HG02763 (cell line): ENCODE measurements at regions not wholly inside any gene's neighbourhood (a gene's known extent, or its start where the extent isn't known, plus 50 kb on each side); places are given as distances from the start of the nearest gene placed in this dataset.
A peak's percentile ranks its signal among the peaks of the same experiment; 100 is the strongest.

ENCODE experiments used
- ATAC-seq: cut with Tn5 transposase; IDR thresholded peaks from one replicate; pipeline ENCODE4 v1.9.1; 2021; ENCODE audit warnings: mild to moderate bottlenecking, moderate library complexity; ENCODE audit not compliant: unreplicated experiment

DNA sequence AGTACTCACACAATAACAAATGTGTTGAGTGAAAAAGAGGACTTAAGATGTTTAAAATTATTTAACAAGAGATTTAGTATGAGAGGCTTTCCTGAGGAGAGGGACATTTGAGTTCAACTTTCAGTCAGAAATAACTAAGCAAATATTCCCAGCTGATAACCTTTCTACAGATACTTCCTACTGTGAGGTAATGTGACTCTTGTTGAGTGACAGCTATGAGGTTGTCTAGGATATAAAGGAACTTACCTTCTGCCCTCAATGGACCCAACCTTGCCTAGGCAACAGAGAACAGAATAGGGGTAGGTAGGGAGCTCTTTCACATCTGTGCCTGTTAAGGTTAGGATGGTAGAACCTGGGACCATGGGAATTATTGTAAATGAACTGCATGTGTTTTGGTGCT, 54.7 kb downstream of the GLUD2 start:
- ATAC-seq = no peak

GRCh38 chrX:121103381-121103780, 56.0 kb downstream of the GLUD2 start:
- ATAC-seq = no peak

- no peak for ATAC-seq
These were observed 59.2 kb downstream of the GLUD2 start for GRCh38 chrX:121106484-121107235.

DNA sequence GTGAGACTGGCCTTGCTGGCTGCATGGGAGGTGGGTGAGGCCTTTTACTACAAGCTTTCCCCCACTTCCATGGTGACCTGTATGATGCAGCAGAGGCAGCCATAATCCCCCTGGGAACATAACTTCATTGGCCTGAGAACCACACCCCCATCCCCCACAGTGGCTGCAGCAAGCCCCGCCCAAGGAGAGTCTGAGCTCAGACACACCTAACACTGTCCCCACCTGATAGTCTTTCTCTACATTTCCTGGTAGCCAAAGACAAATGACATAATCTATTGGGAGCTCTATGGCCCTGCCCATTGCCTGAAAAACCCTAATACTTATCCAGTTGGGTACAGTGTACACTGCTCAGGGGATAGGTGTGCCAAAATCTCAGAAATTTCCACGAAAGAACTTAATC, 62.6 kb downstream of the GLUD2 start:
- ATAC-seq = no peak

DNA sequence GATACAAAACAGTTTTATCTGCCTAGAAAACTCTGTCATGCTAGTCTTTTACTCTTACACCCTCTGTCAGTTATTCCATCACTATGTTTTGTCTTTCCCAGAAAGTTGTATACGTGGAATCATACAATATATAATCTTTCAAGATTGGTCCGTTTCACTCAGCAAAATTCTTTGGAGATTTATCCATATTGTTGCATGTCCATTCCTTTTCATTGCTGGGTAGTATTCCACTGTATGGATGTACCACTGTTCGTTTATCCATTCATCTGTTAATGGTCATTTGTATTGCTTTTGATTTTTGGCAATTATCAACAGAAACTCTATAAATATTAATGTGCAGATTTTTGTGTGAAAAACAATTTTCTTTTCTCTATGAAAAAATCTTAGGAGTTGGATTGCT, 63.1 kb downstream of the GLUD2 start:
- no peak for ATAC-seq

DNA sequence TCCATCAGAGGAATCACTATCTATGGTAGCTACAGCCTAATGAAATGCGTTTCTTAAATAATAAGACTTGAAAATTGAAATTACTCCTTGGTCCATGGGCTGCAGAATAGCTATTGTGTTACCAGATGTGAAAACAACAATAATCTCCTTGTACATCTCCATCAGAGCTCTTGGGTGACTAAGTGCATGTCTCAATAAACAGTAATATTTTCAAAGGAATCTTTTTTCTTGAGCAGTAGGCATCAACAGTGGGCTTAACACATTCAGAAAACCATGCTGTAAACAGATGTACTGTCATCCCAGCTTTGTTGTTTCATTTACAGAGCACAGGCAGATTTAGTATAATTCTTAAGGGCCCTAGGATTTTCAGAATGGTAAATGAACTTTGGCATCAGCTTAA, 67.3 kb downstream of the GLUD2 start:
- ATAC-seq = no peak

DNA sequence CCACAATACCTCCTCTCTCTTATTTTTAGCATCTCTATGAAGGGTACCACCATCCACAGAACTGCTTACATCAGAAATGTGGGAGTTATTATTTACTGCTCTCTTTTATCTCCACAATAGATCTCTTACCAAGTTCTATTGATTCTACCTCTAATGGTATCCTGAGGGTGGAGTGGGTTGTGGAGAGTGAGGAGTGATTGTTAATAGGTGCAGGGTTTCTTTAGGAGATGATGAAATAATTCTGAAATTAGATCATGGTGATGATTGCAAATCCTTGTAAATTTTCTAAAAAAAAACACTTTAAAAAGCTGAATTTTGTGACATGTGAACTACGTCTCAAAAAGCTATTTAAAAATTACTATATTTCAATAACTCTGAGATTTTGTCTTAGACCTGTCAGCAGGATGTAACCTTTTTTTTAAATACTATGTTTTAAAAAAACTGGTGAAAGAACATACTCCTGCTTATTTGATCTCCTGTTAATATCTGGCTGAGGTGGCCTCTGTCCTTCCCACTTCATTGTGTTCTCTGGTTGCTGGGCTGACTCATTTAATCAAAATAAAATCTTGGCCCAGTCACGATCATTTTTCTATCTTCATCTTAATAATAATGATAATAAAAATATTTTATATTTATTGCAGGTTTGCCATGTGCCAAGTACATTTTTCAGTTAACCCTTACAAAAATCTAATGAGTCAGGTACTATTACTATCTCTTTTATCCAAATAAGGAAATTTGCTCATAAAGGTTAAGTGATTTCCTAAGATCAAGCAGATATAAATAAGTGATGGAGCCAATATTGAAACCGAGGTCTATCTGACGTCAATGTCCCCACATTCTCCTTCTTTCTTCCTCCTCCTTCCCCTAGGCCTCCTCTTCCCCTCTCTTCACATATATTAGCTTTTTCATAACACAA, 73.5 kb downstream of the GLUD2 start:
- ATAC-seq = no peak

DNA sequence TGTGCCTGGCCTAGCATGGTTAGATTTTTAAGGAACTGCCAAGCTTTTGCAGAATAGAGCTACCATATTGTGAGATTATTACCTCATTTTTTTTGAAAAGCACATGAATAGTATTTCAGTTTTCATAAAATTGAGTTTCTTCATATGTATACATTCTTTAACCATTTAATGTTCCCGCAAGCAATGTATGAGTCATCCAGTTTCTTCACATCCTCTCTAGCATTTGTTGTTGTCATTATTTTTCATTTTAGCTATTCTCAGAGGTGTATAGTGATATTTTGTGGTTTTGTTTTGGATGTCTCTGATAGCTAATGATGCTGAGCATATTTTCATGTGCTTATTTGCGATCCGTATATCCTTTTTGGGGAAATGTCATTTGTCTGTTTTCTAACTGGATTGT, 74.9 kb downstream of the GLUD2 start:
- ATAC-seq = no peak

DNA sequence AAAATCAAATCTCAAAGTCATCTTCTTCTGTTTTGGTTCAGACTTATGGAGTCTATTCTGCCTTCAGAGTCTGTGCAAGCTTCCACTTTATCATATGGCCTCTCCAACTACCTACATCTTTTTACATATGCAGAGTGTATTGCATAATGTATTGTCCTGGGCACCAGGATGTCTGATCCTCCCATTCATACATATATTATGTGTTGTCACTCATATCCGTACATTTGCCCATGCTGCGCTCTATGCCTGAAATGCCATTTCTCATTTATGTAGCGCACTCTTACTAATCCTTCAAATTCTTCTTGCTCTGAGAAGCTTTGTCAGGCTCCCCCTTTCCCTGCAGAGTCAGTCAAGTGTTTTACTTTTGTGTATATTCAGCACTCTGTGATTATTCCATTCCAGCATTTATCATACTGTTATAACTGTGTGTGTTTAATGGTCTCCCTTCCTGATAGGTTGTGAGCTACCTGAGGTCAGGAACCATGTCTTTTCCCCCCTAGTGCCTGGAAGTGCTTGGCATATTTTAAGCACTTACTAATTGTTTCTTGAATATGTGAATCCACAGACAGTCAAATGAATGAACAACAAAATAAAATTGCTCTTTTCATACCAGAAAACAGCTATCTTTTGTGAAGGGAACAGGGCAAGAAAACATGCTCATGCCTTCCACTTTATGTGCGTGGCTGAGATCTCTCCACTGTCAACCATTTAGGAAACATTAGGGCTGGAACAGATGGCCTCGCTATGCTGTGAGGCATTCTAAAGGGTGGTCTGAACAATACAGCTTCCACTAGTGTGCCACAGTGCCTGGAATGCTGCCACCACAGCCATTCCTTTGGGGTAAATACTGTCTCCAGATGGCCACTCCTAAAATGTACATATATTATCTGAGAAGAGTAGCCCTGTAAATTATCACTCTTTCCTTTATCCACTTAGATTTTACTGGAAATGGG, 81.8 kb downstream of the GLUD2 start:
- no peak for ATAC-seq

DNA sequence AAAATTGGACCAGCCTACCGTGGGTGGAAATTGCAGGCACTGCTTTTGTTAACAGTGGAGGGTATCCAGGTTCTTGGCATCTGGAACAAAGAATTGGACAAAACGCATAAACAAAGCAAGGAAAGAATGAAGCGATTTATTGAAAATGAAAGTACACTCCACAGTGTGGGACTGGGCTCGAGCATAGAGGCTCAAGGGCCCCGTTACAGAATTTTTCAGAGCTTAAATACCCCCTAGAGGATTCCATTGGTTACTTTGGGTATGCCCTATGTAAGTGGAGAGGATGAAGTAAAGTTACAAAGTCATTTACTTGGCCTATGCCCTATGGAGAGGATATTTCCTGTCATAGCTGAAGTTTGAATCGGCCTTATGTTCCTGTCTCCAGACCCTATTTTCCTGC, 85.3 kb downstream of the GLUD2 start:
- ATAC-seq = no peak

DNA sequence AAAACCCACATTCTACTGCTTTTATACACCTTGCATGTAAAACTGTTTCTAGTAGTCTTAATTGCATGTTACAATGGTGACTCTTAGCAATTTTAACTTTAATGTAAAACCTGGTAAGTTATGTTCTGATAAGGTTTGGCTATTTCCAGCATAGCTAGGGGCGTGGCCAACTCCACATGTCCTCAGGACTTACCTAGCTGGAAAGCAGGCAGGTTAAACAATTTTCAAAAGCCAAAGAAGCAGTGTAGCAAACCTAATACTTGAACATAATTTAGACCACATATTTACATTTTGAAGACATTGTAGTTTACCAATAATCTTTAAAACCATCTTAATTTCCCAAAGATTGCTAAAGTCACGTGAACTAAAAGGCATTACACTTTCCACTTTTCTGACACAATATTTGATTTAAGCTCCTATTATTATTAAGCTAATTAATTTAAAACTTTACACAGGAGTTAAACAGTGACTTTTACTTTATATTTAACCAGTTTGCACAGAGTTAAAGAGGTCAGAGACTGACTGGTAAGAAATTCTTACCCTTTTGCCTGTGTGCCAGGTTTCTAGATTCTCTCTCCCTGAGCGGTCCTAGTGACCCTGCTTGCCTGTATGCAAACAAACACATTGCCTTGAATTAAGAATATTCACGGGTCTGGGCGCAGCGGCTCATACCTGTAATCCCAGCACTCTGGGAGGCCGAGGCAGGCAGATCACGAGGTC, 88.2 kb downstream of the GLUD2 start:
- ATAC-seq = no peak

- no peak for ATAC-seq
These were observed 98.7 kb downstream of the GLUD2 start for GRCh38 chrX:121146059-121146628.

- no peak for ATAC-seq
These were observed 102.8 kb downstream of the GLUD2 start for GRCh38 chrX:121150217-121150616.

DNA sequence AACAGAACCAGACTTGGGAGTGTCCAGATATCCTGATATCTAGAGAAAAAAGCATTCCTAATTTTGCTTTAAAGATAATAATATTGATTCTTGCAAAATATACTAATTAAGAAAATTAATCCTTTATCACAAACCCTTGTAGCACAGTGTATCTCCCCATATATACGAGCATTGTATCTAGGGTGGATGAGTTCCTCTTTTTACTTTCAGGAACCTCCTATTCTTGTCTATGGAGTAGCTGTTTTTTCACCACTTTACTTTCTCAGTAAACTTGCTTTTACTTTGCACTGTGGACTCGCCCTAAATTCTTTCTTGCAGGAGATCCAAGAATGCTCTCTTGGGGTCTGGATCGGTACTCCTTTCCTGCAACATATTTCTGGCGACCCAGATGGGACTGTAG, 103.9 kb downstream of the GLUD2 start:
- peak; percentile 83 for ATAC-seq

DNA sequence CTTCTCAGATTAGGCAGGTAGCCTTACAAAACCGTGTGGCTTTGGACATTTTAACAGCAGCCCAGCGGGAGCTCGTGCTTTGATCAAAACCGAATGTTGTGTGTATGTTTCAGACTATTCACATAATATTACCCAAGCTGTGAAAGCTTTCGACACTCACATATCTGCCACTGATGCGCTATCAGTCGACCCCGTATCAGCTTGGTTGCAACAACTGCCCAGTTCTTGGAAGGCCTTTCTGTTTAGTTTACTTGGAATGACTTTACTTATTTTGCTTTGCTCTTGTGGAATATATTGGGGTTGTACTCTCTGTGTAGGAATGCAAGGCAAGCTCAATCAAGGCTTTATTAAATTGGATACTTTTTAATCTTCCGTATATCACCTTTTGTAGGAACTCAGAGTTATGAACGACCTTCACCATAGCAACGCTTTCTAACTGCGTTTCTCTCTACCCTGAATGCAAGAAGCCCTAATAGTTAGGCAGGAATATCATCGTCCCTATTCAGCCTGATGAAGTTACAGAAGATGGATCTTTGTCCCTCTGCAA, 107.5 kb downstream of the GLUD2 start:
- no peak for ATAC-seq

DNA sequence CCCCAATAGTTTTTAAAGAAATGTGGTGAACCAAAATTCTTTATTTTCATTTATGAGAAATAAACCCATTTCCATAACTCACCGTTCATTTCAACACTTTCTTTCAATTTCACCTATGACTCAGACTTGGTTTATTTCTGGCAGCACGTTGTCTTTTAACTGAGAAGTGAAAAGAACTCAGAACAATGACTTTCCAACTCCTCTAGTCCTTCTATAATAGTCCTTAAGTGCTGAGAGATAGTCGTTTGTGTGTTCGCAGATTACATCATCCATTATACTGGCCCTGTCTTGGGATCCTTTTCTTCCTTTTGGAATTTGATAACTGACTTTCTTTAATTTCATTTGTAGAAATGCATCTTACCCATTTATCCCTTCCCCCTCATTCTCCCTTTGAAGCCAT, 113.6 kb downstream of the GLUD2 start:
- peak; percentile 82 for ATAC-seq

DNA sequence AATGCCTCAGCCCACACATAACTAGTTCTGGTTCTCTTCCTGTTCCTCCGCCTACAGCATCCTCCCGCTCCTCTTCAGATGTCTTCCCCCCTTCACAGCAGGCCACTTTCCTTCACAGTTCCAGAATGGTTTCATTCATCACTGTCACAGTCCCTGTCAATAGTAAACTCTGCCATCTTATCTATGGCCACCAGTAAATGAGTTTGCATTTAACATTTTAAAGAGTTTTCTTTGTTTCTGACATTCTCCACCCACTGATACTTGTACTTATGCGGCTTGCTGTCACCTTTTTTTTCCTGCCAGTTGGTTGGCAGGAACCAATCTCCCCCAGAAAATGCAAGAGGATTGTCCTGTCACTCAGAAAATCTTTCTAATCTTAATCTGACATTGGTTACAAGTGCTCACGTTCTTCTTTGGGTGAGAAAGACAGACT, 114.1 kb downstream of the GLUD2 start:
- ATAC-seq = peak; percentile 68

DNA sequence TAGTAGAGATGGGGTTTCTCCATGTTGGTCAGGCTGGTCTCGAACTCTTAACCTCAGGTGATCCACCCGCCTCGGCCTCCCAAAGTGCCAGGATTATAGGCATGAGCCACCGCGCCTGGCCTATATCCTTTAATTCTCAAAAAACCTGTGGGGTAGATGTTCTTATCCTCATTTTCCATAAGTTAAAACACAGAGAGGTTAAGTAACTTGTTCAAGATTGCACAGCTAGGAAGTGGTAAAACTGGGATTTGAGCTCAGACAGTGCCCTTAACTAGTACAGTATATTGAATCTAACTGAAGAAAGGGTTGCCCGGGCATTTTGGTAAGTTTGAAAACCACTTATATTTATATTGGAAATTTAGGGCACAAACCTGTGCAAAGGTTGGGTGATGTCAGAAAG, 116.0 kb downstream of the GLUD2 start:
- ATAC-seq = no peak

- no peak for ATAC-seq
These were observed 118.5 kb downstream of the GLUD2 start for GRCh38 chrX:121165930-121166359.
